HEK293 (cell line): ENCODE measurements at regions not wholly inside any gene's neighbourhood (a gene's known extent, or its start where the extent isn't known, plus 50 kb on each side); places are given as distances from the start of the nearest gene placed in this dataset.

Experiments
- CTCF ChIP-seq: fragments of 450-650 bp; formaldehyde crosslinking; IDR thresholded peaks from 2 replicates; pipeline ENCODE4 v1.5.1; 2016; ENCODE audit warnings: missing biosample characterization, missing genetic modification characterization
- ELK4 ChIP-seq: IDR thresholded peaks from 2 replicates; pipeline ENCODE4 v1.6.1; 2011; ENCODE audit warnings: mild to moderate bottlenecking, low read depth, low read length, borderline replicate concordance
- KLF1 ChIP-seq: fragments of 450-650 bp; formaldehyde crosslinking; IDR thresholded peaks from 2 replicates; pipeline ENCODE4 v1.5.1; 2016; ENCODE audit warnings: missing biosample characterization, missing genetic modification characterization
- PRDM10 ChIP-seq: fragments of 450-650 bp; formaldehyde crosslinking; IDR thresholded peaks from 2 replicates; pipeline ENCODE4 v1.5.1; 2016; ENCODE audit warnings: missing biosample characterization, missing genetic modification characterization
- YY1 ChIP-seq: fragments of 450-650 bp; formaldehyde crosslinking; IDR thresholded peaks from 2 replicates; pipeline ENCODE4 v1.5.1; 2018; ENCODE audit warnings: missing biosample characterization, missing genetic modification characterization
- ZNF121 ChIP-seq: fragments of 450-650 bp; formaldehyde crosslinking; IDR thresholded peaks from 2 replicates; pipeline ENCODE4 v1.5.1; 2016; ENCODE audit warnings: missing biosample characterization, missing genetic modification characterization
- ZNF138 ChIP-seq: fragments of 450-650 bp; formaldehyde crosslinking; IDR thresholded peaks from 2 replicates; pipeline ENCODE4 v1.5.1; 2016; ENCODE audit warnings: missing biosample characterization, missing genetic modification characterization, borderline replicate concordance
- ZNF274 ChIP-seq, 2 experiments: fragments of 200-500 bp in 1 of 2; fragments of 450-650 bp in 1 of 2; sonication (Bioruptor generic) in 1 of 2; formaldehyde crosslinking in 1 of 2; IDR thresholded peaks; 2 replicates each; pipeline versions ENCODE4 v1.5.1 to v1.6.1; 2014 to 2016; ENCODE audit warnings: borderline replicate concordance in 1 of 2, inconsistent platforms in 1 of 2, low read length in 1 of 2, missing biosample characterization in 1 of 2, missing genetic modification characterization in 1 of 2
- ZNF350 ChIP-seq: fragments of 450-650 bp; formaldehyde crosslinking; IDR thresholded peaks from 2 replicates; pipeline ENCODE4 v1.5.0; 2017; ENCODE audit warnings: missing biosample characterization, mild to moderate bottlenecking, missing genetic modification characterization
- ZNF514 ChIP-seq: fragments of 450-650 bp; formaldehyde crosslinking; IDR thresholded peaks from 2 replicates; pipeline ENCODE4 v1.5.1; 2016; ENCODE audit warnings: missing biosample characterization, missing genetic modification characterization
- ZNF707 ChIP-seq: fragments of 450-650 bp; formaldehyde crosslinking; IDR thresholded peaks from 2 replicates; pipeline ENCODE4 v1.5.1; 2016; ENCODE audit warnings: missing biosample characterization, missing genetic modification characterization

GRCh38 chr17:65401561-65401960, 159.9 kb downstream of the AXIN2 start:
- TF ChIP-seq ZNF350 (tag by site-specific recombination) (no peak), PRDM10 (no peak), ZNF707 (tag by site-specific recombination) (no peak), ZNF514 (tag by site-specific recombination) (no peak), ZNF274 (IDR thresholded peaks at IDR 0.05; ENCODE audit: low read length) (no peak), ZNF274 (tag by site-specific recombination; IDR thresholded peaks at IDR 0.05; ENCODE audit: borderline replicate concordance) (no peak), CTCF (tag by site-specific recombination) (no peak), KLF1 (tag by site-specific recombination) (no peak), ZNF138 (tag by site-specific recombination) (no peak), ZNF121 (no peak), ELK4 (no peak), YY1 (tag by site-specific recombination) (no peak)
